ENCODE measurements at regions not wholly inside any gene's neighbourhood (a gene's known extent, or its start where the extent isn't known, plus 50 kb on each side); places are given as distances from the start of the nearest gene placed in this dataset.

DNA sequence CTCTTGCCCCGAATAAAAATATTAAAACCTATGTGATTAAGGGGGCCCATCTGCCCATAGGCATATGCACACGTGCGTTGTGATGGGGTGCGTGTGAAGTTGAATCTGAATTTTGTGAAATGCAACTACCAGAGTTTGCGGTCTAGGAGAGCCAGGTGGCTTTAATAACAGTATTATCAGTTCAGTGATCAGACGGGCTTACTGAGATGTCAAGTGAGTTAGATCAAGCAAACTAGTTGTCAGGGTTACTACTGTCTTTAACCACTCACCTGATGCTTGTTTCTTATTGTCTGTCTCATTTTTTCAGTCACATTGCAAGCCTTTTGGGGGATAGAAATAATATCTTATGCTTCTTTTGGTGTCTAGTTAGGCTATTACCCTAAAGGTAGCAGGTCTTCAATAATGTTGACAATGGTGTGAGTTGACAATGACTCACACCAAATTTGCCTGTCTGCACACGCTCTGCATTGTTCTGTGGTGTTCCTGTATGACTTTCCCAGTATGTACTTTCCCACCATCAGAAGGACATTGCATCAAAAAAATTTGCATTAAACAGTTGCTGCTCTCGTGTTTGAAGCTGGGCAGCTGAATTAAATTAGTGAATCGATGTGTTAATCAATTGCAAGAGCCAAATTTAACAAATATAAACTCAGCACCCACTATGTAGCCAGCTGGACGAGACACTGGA lies 103.1 kb upstream of the NAA20 start:
- no peak for TF ChIP-seq GATA2 (IDR thresholded peaks at IDR 0.05; ENCODE audit: low read depth, low read length)
- no peak for TF ChIP-seq GATA3 (IDR thresholded peaks at IDR 0.05; ENCODE audit: low read depth, low read length)

GRCh38 chr20:19915111-19915798 lies 101.9 kb upstream of the NAA20 start:
- TF ChIP-seq GATA3 (IDR thresholded peaks at IDR 0.05; ENCODE audit: low read depth, low read length), result no peak
- no peak for TF ChIP-seq GATA2 (IDR thresholded peaks at IDR 0.05; ENCODE audit: low read depth, low read length)

- no peak for TF ChIP-seq GATA3 (IDR thresholded peaks at IDR 0.05; ENCODE audit: low read depth, low read length)
- TF ChIP-seq GATA2 (IDR thresholded peaks at IDR 0.05; ENCODE audit: low read depth, low read length), result no peak
These were observed 100.4 kb upstream of the NAA20 start for GRCh38 chr20:19916531-19917485.

- no peak for TF ChIP-seq GATA3 (IDR thresholded peaks at IDR 0.05; ENCODE audit: low read depth, low read length)
- no peak for TF ChIP-seq GATA2 (IDR thresholded peaks at IDR 0.05; ENCODE audit: low read depth, low read length)
These were observed 98.2 kb upstream of the NAA20 start for GRCh38 chr20:19918965-19919329.

DNA sequence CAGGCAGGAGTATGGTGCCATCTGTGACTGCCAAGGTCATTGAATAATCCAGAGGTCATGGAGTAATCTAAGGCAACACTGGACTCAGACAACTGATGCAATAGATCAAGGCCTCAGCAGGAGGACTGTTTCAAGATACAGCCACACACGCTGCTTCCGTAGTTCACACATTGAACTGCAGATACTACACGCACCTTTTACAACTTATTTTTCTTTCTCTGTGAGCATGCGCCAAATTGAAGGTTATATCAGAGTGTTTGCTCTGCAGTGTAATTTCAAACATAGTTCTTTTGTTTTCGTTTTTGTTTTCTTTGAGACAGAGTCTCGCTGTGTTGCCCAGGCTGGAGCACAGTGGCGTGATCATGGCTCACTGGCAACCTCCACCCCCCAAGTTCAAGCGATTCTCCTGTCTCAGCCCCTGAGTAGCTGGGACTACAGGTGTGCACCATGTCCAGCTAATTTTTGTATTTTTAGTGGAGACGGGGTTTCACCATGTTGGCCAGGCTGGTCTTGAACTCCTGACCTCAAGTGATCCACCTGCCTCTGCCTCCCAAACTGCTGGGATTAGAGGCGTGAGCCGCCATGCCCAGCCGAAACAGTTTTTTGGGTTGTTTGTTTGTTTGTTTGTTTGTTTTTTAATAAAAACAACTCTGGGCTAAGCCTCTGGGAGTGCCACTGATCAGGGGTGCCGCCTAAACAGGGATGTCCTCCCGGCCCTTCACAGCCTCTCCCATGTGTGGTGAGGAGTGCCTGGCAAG lies 96.6 kb upstream of the NAA20 start:
- TF ChIP-seq GATA2 (IDR thresholded peaks at IDR 0.05; ENCODE audit: low read depth, low read length) (no peak), GATA3 (IDR thresholded peaks at IDR 0.05; ENCODE audit: low read depth, low read length) (no peak)

DNA sequence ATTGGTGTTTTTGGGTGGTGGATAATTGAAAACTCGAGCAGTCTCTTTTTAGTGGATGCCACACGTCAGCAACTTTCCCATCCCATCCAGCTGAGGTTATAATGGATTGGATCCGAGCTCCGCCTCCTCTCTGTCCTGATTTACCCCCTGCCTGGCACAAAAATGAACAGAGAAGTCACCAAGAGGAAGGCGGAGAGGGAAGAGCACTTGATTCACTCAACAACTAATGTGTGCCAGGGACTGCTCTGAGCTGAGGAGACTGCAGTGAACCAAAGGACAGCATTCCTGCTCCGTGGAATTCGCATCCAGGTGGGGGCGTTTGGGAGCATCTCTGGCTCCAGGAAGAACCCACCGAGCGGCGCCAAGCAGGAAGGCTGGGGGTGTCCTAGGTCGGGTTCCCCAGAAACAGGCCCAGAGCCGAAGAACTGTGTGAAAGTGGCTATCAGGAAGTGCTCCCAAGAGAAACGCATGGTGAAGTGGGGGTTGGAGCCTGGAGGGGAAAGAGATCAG lies 95.8 kb upstream of the NAA20 start:
- no peak for TF ChIP-seq GATA2 (IDR thresholded peaks at IDR 0.05; ENCODE audit: low read depth, low read length)
- no peak for TF ChIP-seq GATA3 (IDR thresholded peaks at IDR 0.05; ENCODE audit: low read depth, low read length)

DNA sequence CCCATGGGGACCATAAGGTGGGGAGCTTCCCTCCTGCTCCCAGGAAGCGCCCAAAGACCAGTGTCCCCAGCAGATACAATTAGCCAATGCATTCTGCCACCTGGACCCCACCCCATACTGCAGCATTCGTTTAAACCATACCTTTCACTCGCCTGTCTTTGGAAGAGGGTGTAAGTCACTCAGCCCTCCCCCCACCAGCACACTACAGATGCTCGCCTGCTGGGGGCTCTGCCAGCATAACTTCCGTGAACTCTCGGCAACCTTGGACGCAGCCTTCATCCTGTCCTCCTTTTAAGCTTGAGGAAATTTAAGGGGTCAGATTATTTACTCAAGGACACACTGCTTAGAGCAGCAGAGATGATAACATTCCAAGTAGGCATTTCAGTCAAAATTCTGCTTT lies 94.4 kb upstream of the NAA20 start:
- no peak for TF ChIP-seq GATA2 (IDR thresholded peaks at IDR 0.05; ENCODE audit: low read depth, low read length)
- no peak for TF ChIP-seq GATA3 (IDR thresholded peaks at IDR 0.05; ENCODE audit: low read depth, low read length)

- TF ChIP-seq GATA3 (IDR thresholded peaks at IDR 0.05; ENCODE audit: low read depth, low read length) (no peak), GATA2 (IDR thresholded peaks at IDR 0.05; ENCODE audit: low read depth, low read length) (no peak)
These were observed 93.4 kb upstream of the NAA20 start for GRCh38 chr20:19923762-19924161.

DNA sequence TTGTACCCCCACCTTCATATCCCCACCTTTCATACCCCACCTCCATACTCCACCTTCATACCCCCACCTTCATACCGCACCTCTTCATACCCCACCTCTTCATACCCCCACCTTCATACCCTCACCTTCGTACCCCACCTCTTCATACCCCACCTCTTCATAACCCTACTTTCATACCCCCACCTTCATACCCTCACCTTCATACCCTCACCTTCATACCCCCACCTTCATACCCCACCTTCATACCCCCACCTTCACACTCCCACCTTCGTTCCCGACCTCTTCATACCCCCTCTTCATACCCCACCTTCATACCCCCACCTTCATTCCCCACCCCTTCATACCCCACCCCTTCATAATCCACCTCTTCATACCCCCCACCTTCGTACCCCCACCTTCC lies 92.9 kb upstream of the NAA20 start:
- TF ChIP-seq GATA3 (IDR thresholded peaks at IDR 0.05; ENCODE audit: low read depth, low read length) (no peak), GATA2 (IDR thresholded peaks at IDR 0.05; ENCODE audit: low read depth, low read length) (no peak)

- TF ChIP-seq GATA2 (IDR thresholded peaks at IDR 0.05; ENCODE audit: low read depth, low read length), result no peak
- no peak for TF ChIP-seq GATA3 (IDR thresholded peaks at IDR 0.05; ENCODE audit: low read depth, low read length)
These were observed 90.6 kb upstream of the NAA20 start for GRCh38 chr20:19926591-19926990.

DNA sequence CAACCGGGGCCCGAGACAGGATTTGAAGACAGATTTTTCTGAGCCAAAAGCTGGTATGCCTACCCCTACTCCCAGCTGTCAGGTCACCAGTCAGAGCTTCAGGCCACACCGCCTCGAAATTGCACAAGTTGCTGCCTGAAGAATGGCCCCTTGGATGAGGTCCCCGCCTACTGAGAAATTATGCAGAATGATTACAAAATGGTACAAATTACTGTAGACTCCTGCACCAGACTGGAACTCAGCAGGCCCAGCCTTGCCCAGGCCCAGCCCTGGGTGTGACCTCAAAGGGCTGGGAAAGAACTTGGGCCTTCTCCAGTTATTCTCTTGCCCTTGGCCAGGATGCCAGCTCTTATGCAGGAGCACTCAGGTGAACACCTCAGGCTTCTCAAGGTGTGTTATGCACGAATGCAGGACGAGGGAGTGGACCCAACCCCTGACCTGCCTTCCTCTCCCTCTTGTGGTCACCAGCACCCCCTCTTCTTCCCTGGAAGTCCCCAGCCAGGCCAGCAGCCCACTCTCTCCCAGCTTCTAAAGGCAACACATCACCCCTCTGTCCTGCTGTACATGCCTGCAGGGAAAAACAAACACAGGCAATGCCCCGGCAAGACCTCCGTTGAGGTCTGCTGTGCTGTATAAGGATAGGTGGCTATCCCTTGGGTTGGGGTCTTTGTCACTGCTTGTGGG lies 88.7 kb upstream of the NAA20 start:
- TF ChIP-seq GATA3 (IDR thresholded peaks at IDR 0.05; ENCODE audit: low read depth, low read length), result no peak
- no peak for TF ChIP-seq GATA2 (IDR thresholded peaks at IDR 0.05; ENCODE audit: low read depth, low read length)

DNA sequence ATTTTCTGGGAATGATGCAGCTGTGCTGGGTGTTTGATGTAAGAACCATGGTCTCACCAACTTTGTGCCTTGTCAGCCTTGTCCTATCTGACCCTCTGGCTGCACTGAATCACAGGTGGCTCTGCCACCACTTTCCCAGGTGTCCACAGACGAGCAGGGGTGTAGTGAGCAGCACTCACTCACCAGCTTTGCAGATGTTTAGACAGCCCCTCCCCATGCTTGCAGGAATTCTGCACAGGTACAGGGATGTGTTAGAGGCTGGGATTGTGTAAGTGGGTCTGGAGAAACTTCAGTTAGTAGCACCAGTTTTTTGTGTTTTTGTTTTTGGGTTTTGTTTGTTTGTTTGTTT lies 88.2 kb upstream of the NAA20 start:
- no peak for TF ChIP-seq GATA2 (IDR thresholded peaks at IDR 0.05; ENCODE audit: low read depth, low read length)
- no peak for TF ChIP-seq GATA3 (IDR thresholded peaks at IDR 0.05; ENCODE audit: low read depth, low read length)

DNA sequence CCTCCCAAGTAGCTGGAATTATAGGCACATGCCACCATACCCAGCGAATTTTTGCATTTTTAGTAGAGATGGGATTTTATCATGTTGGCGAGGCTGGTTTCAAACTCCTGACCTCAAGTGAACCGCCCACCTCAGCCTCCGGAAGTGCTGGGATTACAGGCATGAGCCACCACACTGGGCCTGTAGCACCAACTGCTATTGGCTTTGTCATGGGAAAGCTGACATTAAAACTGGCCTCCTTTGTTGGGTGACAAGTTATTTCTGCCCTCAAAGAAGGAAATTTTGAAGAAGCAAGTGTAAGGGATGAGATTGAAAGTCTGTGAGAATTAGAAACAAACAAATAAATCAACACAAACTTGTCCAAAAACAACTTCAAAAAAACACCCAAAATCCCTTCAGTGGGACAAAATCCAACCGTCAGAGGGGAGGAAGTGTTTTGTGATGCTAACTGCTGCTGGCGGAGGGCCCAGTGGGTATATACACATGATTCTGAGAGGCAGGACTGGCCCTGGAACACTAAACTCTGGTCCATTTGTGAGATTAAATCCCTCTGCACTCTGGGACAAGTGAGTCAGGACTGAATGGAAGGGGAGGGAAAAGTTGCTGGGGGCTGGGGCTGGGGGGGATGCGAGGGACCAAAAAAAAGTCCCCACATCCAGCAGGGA lies 87.5 kb upstream of the NAA20 start:
- TF ChIP-seq GATA3 (IDR thresholded peaks at IDR 0.05; ENCODE audit: low read depth, low read length) (no peak), GATA2 (IDR thresholded peaks at IDR 0.05; ENCODE audit: low read depth, low read length) (no peak)

All from SH-SY5Y (cell line).